IPS-18c (cell line): ENCODE measurements at regions not wholly inside any gene's neighbourhood (a gene's known extent, or its start where the extent isn't known, plus 50 kb on each side); places are given as distances from the start of the nearest gene placed in this dataset.

Experiments
- H3K4me3 ChIP-seq: 2 replicates; pipeline ENCODE4 v1.7.0; 2013; ENCODE audit warnings: low read depth, mild to moderate bottlenecking, low read length, moderate library complexity; ENCODE audit not compliant: insufficient read depth
- H3K9me3 ChIP-seq: one replicate; pipeline ENCODE4 v1.6.1; 2013; ENCODE audit warnings: mild to moderate bottlenecking, low read length, moderate library complexity; ENCODE audit not compliant: control insufficient read depth, insufficient read depth

GRCh38 chr7:110148054-110148453, 942.9 kb upstream of the LRRN3 start:
- no peak overlapping the region for H3K4me3 ChIP-seq
- no peaks in the 10 kb centered on the region for H3K9me3 ChIP-seq

GRCh38 chr7:110153222-110153621, 937.7 kb upstream of the LRRN3 start:
- no peak overlapping the region for H3K4me3 ChIP-seq

GRCh38 chr7:110156511-110156910, 934.4 kb upstream of the LRRN3 start:
- no peak overlapping the region for H3K4me3 ChIP-seq
- no peaks in the 10 kb centered on the region for H3K9me3 ChIP-seq

More at GRCh38 chr7:110153222-110153621, 937.7 kb upstream of the LRRN3 start:
- H3K9me3 ChIP-seq: no peaks in the 10 kb centered on the region

- H3K4me3 ChIP-seq: no peak overlapping the region
- no peaks in the 10 kb centered on the region for H3K9me3 ChIP-seq
Measured at GRCh38 chr7:110157631-110158362, 933.1 kb upstream of the LRRN3 start.

GRCh38 chr7:110168010-110168409, 922.9 kb upstream of the LRRN3 start:
- H3K9me3 ChIP-seq: no peaks in the 10 kb centered on the region

GRCh38 chr7:110170841-110171240, 920.1 kb upstream of the LRRN3 start:
- no peak overlapping the region for H3K4me3 ChIP-seq
- no peaks in the 10 kb centered on the region for H3K9me3 ChIP-seq

More at GRCh38 chr7:110168010-110168409, 922.9 kb upstream of the LRRN3 start:
- no peak overlapping the region for H3K4me3 ChIP-seq

GRCh38 chr7:110177463-110177862, 913.5 kb upstream of the LRRN3 start:
- H3K9me3 ChIP-seq: no peaks in the 10 kb centered on the region
- H3K4me3 ChIP-seq: no peak overlapping the region

GRCh38 chr7:110179037-110179436, 911.9 kb upstream of the LRRN3 start:
- Histone ChIP-seq H3K9me3 (no peaks in the 10 kb centered on the region), H3K4me3 (no peak overlapping the region)

- Histone ChIP-seq H3K4me3 (no peak overlapping the region), H3K9me3 (no peaks in the 10 kb centered on the region)
Measured at GRCh38 chr7:110181768-110182167, 909.2 kb upstream of the LRRN3 start.

- H3K9me3 ChIP-seq: no peaks in the 10 kb centered on the region
- no peak overlapping the region for H3K4me3 ChIP-seq
Measured at GRCh38 chr7:110186334-110186733, 904.6 kb upstream of the LRRN3 start.

- no peak overlapping the region for H3K4me3 ChIP-seq
- no peaks in the 10 kb centered on the region for H3K9me3 ChIP-seq
Measured at GRCh38 chr7:110187877-110188554, 902.9 kb upstream of the LRRN3 start.

GRCh38 chr7:110204527-110204926, 886.4 kb upstream of the LRRN3 start:
- Histone ChIP-seq H3K4me3 (no peak overlapping the region), H3K9me3 (no peaks in the 10 kb centered on the region)

- no peak overlapping the region for H3K4me3 ChIP-seq
- no peaks in the 10 kb centered on the region for H3K9me3 ChIP-seq
Measured at GRCh38 chr7:110205899-110206298, 885.0 kb upstream of the LRRN3 start.

- no peak overlapping the region for H3K4me3 ChIP-seq
Measured at GRCh38 chr7:110209884-110210283, 881.0 kb upstream of the LRRN3 start.

GRCh38 chr7:110210941-110211608, 879.9 kb upstream of the LRRN3 start:
- Histone ChIP-seq H3K9me3 (no peaks in the 10 kb centered on the region), H3K4me3 (no peak overlapping the region)

More at GRCh38 chr7:110209884-110210283, 881.0 kb upstream of the LRRN3 start:
- H3K9me3 ChIP-seq: no peaks in the 10 kb centered on the region

- Histone ChIP-seq H3K9me3 (no peaks in the 10 kb centered on the region), H3K4me3 (no peak overlapping the region)
Measured at GRCh38 chr7:110224643-110225042, 866.3 kb upstream of the LRRN3 start.

GRCh38 chr7:110246118-110246517, 844.8 kb upstream of the LRRN3 start:
- no peak overlapping the region for H3K4me3 ChIP-seq

GRCh38 chr7:110253093-110253492, 837.8 kb upstream of the LRRN3 start:
- Histone ChIP-seq H3K4me3 (no peak overlapping the region), H3K9me3 (no peaks in the 10 kb centered on the region)

More at GRCh38 chr7:110246118-110246517, 844.8 kb upstream of the LRRN3 start:
- H3K9me3 ChIP-seq: no peaks in the 10 kb centered on the region
